Breast epithelium (tissue), 4 donors: ENCODE measurements at regions not wholly inside any gene's neighbourhood (a gene's known extent, or its start where the extent isn't known, plus 50 kb on each side); places are given as distances from the start of the nearest gene placed in this dataset.

Experiments
- DNase-seq, 2 donors: peaks; one replicate each; pipeline ENCODE4 v3.0.0-alpha.2; 2019; ENCODE audit warnings: low spot score in 2 of 2
- H3K27ac ChIP-seq, 2 donors: fragments of 200-600 bp; sonication (generic) in 1 of 2; one replicate each; pipeline ENCODE4 v1.5.1; 2016 to 2019; ENCODE audit warnings: mild to moderate bottlenecking in 1 of 2
- H3K27me3 ChIP-seq, 2 donors: fragments of 200-600 bp; sonication (generic) in 1 of 2; one replicate each; pipeline versions ENCODE4 v1.5.1 to v1.6.0; 2017 to 2019; ENCODE audit warnings: control low read depth in 1 of 2, mild to moderate bottlenecking in 1 of 2
- H3K36me3 ChIP-seq: fragments of 200-600 bp; one replicate; pipeline ENCODE4 v1.5.1; 2019
- H3K4me1 ChIP-seq, 2 donors: fragments of 200-600 bp; sonication (generic); one replicate each; pipeline ENCODE4 v1.5.1; 2016 to 2019; ENCODE audit warnings: control low read depth in 1 of 2
- H3K4me3 ChIP-seq, 3 donors: fragments of 200-600 bp; sonication (generic); 1 replicate in 2 of 3; 2 replicates in 1 of 3; pipeline ENCODE4 v1.5.1; 2016 to 2019; ENCODE audit warnings: mild to moderate bottlenecking in 3 of 3, moderate library complexity in 2 of 3
- H3K9me3 ChIP-seq, 2 donors: fragments of 200-600 bp; sonication (generic) in 1 of 2; one replicate each; pipeline ENCODE4 v1.5.1; 2016 to 2019; ENCODE audit warnings: control low read depth in 1 of 2
- CTCF ChIP-seq, 3 donors: fragments of 450-650 bp; IDR thresholded peaks; one replicate each; pipeline ENCODE4 v1.5.1; 2016 to 2017; ENCODE audit warnings: antibody characterized with exemption in 3 of 3, mild to moderate bottlenecking in 3 of 3, moderate library complexity in 3 of 3
- POLR2A ChIP-seq: fragments of 450-650 bp; IDR thresholded peaks from one replicate; pipeline ENCODE4 v1.6.1; 2016; ENCODE audit warnings: antibody characterized with exemption, mild to moderate bottlenecking, moderate library complexity
- POLR2AphosphoS5 ChIP-seq, 3 donors: sonication (generic); formaldehyde crosslinking; IDR thresholded peaks; one replicate each; pipeline ENCODE4 v1.6.1; 2017; ENCODE audit warnings: antibody characterized with exemption in 3 of 3
- intact Hi-C: fragments of 100-400 bp; cut with DNase I; formaldehyde crosslinking; loops from one replicate; pipeline ENCODE4 v1.15.1; 2023; ENCODE audit warnings: low total_unique reads

- H3K4me1 ChIP-seq = no peaks in the 10 kb centered on the region
- no peak overlapping the region for H3K27ac ChIP-seq
- no peak overlapping the region for H3K4me3 ChIP-seq
- TF ChIP-seq POLR2A (no peak), POLR2AphosphoS5 (IDR thresholded peaks at IDR 0.05) (no peak), CTCF (IDR thresholded peaks at IDR 0.05) (no peak)
- H3K27me3 ChIP-seq = no peaks in the 10 kb centered on the region
- intact Hi-C loops = no loop called here
- DNase-seq = no peak
- peaks cover 0 to 6% of the 10 kb centered on the region in 2 donors for H3K9me3 ChIP-seq
- H3K36me3 ChIP-seq = no peaks in the 10 kb centered on the region
Observed at GRCh38 chr1:72482736-72483413, 200.5 kb upstream of the NEGR1 start.

- Histone ChIP-seq H3K27me3 (no peaks in the 10 kb centered on the region), H3K27ac (no peak overlapping the region), H3K4me1 (no peaks in the 10 kb centered on the region), H3K4me3 (no peak overlapping the region), H3K9me3 (peaks cover 0 to 6% of the 10 kb centered on the region in 2 donors), H3K36me3 (no peaks in the 10 kb centered on the region)
- intact Hi-C loops = no loop called here
- TF ChIP-seq CTCF (IDR thresholded peaks at IDR 0.05) (no peak), POLR2A (no peak), POLR2AphosphoS5 (IDR thresholded peaks at IDR 0.05) (no peak)
- DNase-seq = no peak
Observed at GRCh38 chr1:72481420-72481970, 199.2 kb upstream of the NEGR1 start.

GRCh38 chr1:72466376-72466775 lies 184.0 kb upstream of the NEGR1 start:
- TF ChIP-seq POLR2AphosphoS5 (IDR thresholded peaks at IDR 0.05) = no peak
- no peak for TF ChIP-seq CTCF (IDR thresholded peaks at IDR 0.05)
- TF ChIP-seq POLR2A = no peak
- no peaks in the 10 kb centered on the region for H3K36me3 ChIP-seq
- no peaks in the 10 kb centered on the region for H3K9me3 ChIP-seq
- H3K4me1 ChIP-seq = no peaks in the 10 kb centered on the region
- H3K27me3 ChIP-seq = no peaks in the 10 kb centered on the region
- no peak for DNase-seq
- no peak overlapping the region for H3K27ac ChIP-seq
- no peak overlapping the region for H3K4me3 ChIP-seq
- intact Hi-C loops = no loop called here

- TF ChIP-seq POLR2A (no peak), CTCF (IDR thresholded peaks at IDR 0.05) (no peak), POLR2AphosphoS5 (IDR thresholded peaks at IDR 0.05) (no peak)
- no peaks in the 10 kb centered on the region for H3K9me3 ChIP-seq
Observed at GRCh38 chr1:72462186-72462905, 180.0 kb upstream of the NEGR1 start.

GRCh38 chr1:72442262-72442661 lies 159.9 kb upstream of the NEGR1 start:
- Histone ChIP-seq H3K36me3 (no peaks in the 10 kb centered on the region), H3K27me3 (no peaks in the 10 kb centered on the region), H3K4me3 (no peak overlapping the region), H3K9me3 (peaks cover 0 to 14% of the 10 kb centered on the region in 2 donors), H3K4me1 (no peaks in the 10 kb centered on the region), H3K27ac (no peak overlapping the region)
- intact Hi-C loops = no loop called here
- no peak for DNase-seq
- no peak for TF ChIP-seq POLR2AphosphoS5 (IDR thresholded peaks at IDR 0.05)
- TF ChIP-seq CTCF (IDR thresholded peaks at IDR 0.05) = no peak
- TF ChIP-seq POLR2A = no peak

More at GRCh38 chr1:72462186-72462905, 180.0 kb upstream of the NEGR1 start:
- Histone ChIP-seq H3K36me3 (no peaks in the 10 kb centered on the region), H3K4me1 (no peaks in the 10 kb centered on the region), H3K27me3 (no peaks in the 10 kb centered on the region), H3K4me3 (no peak overlapping the region), H3K27ac (no peak overlapping the region)
- intact Hi-C loops = no loop called here
- DNase-seq = no peak
